GM18520 (cell line): ENCODE measurements at regions not wholly inside any gene's neighbourhood (a gene's known extent, or its start where the extent isn't known, plus 50 kb on each side); places are given as distances from the start of the nearest gene placed in this dataset.
"Not testable (repeated sequence)": the region's sequence is repeated elsewhere in the genome, so short reads cannot be mapped to it uniquely, and the experiment has no call there.

Experiments
- ATAC-seq: cut with Tn5 transposase; IDR thresholded peaks from one replicate; pipeline ENCODE4 v1.9.1; 2021; ENCODE audit not compliant: unreplicated experiment

DNA sequence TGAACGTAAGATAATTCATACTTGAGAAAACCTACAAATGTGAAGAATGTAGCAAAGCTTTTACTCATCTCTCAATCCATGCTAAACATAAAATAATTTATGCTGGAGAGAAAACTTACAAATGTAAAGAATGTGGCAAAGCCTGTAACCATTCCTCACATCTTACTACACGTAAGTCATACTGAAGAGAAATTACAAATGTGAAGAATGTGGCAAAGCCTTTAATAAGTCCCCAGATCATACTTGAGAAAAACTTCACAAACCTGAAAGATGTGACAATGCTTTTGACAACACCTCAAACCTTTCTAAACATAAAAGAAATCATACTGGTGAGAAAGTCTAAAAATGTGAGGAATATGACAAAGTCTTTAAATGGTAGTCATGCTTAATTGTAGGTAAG, 89.4 kb downstream of the ZNF675 start:
- no peak for ATAC-seq

DNA sequence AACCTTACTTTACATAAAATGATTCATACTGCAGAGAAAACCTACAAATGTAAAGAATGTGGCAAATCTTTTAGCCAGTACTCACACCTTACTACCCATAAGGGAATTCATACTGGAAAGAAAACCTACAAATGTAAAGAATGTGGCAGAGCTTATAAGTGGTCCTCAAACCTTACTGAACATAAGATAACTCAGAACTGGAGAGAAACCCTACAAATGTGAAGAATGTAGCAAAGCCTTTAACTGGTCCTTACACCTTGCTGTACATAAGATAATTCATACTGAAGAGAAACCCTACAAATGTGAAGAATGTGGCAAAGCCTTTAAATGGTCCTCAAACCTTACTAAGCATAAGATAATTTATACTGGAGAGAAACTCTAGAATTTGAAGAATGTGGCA, 90.1 kb downstream of the ZNF675 start:
- ATAC-seq, result no peak

DNA sequence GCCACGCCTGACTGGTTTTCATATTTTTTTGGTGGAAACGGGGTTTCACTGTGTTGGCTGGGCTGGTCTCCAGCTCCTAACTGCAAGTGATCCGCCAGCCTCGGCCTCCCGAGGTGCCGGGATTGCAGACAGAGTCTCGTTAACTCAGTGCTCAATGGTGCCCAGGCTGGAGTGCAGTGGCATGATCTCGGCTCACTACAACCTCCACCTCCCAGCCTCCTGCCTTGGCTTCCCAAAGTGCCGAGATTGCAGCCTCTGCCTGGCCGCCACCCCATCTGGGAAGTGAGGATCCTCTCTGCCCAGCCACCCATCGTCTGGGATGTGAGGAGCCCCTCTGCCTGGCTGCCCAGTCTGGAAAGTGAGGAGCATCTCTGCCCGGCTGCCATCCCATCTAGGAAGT, 92.7 kb downstream of the ZNF675 start:
- ATAC-seq, result not testable (repeated sequence)

DNA sequence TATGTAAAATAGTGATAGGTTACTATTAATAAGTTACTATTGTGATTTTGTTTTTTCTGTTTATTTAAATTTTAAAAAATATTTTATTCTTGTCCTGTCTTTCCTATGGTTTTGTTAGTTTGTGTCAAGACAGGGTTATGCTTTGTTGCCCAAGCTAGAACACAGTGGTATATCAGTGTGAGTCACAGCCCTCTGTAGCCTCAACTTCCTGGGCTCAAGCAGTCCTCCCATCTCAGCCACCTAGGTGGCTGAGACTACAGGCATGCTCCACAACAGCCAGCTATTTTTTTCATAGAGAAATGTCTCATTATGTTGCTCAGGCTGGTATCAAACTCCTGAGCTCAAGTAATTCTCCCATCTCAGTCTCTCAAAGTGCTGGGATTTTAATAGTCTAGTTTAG, 99.5 kb downstream of the ZNF675 start:
- ATAC-seq, result no peak

DNA sequence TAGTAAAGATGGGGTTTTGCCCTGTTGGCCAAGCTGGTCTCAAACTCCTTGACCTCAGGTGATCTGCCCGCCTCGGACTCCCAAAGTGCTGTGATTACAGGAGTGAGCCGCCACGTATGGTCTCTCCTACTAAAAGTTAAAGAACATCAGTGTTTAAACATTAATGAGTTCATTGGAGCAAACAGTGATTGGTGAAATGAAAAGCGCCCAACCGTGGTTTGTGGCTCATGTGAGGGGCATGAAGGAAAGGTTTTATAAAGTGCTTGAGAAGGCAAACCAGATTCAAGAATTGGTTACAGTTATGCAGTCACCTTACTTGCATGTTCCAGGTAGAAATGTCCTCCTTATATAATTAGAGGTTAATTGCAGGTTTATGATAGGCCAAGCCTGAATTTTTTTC, 109.5 kb downstream of the ZNF675 start:
- ATAC-seq, result no peak

DNA sequence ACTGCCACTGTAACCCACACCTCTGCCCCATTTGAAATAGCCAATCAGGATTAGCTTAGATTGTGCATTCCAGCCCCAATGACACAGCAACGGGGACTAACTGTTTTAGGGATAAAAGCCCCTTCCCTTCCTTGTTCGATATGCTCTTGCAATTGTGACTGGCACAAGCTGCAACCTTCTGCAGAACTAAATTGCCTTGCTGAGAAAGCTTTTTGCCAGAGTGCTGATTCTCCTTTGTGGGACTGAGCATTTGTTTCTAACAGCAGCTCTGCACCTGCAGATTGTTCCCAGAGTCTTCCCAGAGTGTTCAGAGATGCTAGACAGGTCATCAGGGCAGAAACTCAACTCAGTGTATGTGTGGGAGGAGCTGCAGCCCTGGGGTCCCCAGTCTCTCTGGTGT, 115.8 kb downstream of the ZNF675 start:
- no peak for ATAC-seq

DNA sequence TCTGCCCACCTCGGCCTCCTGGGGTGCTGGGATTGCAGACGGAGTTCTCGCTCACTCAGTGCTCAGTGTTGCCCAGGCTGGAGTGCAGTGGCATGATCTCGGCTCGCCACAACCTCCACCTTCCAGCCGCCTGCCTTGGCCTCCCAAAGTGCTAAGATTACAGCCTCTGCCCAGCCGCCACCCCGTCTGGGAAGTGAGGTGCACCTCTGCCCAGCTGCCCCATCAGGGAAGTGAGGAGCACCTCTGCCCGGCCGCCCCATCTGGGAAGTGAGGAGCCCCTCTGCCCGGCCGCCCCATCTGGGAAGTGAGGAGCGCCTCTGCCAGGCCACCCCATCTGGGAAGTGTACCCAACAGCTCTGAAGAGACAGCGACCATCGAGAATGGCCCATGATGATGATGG, 118.9 kb downstream of the ZNF675 start:
- not testable (repeated sequence) for ATAC-seq

DNA sequence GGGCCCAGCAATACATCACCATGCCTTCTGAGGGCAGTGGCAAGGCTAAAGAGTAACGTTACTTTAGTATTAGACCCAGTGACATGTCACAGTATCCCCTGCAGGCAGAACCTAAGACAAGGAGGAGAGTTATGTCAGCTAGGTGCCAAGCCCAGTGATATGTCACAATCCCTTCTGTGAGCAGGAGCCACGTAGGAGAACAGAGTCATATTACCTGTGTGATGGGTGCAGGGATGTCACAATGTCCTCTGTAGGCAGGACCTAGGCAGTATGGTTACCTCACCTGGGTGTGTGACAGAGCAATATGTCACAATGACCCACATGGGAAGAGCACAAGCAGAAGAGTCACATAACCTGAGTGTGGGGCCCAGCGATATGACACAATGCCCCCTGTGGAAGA, 121.8 kb downstream of the ZNF675 start:
- no peak for ATAC-seq

DNA sequence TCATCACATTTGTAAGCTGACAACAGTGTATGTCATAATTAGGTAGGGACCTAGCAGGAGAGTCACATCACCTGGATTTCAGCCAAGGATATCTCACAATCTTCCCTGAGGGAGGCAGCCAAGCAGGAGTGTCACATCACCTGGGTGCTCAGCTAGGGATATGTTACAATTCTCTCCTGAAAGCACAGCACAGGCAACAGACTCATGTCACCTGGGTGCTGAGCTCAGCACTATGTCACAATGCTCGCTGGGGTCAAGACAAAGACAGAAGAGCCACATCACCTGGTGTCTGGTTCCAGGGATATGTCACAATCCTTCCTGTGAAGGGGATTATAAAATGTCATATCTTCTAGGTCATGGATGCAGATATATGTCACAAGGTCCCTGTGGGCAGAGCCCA, 123.7 kb downstream of the ZNF675 start:
- no peak for ATAC-seq

DNA sequence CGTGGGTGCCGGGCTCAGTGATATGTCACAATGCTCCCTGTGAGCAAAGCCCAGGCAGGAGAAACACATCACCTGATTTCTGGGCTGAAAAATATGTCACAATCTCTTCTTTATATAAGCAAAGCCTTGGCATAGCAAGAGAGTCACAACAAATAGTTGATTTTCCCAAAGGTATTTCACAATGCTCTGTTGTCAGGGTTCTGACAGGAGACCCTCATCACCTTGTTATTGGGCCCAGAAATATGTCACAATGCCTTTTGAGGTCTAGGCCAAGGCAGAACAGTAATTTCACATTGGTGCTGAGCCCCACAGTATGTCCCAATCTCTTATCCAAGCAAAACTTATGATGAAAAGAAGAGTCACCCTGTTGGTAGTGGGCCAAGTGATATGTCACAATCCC, 125.7 kb downstream of the ZNF675 start:
- ATAC-seq, result no peak

DNA sequence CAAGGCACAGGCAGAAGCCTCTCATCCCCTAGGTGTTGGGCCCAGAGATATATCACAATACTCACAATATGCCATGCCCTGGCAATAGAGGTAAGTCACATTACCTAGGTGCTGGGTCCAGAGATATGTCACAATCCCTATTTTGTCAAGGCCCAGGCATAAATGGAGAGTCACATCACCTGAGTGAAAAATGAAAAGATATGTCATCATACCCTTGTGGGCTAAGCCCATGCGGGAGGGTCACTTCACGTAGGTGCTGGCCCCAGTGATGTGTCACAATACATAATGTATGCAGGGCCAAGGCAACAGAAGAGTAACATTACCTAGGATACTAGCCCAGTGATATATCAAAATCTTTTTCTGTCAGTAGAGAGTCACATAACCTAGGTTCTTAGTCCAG, 127.0 kb downstream of the ZNF675 start:
- no peak for ATAC-seq

DNA sequence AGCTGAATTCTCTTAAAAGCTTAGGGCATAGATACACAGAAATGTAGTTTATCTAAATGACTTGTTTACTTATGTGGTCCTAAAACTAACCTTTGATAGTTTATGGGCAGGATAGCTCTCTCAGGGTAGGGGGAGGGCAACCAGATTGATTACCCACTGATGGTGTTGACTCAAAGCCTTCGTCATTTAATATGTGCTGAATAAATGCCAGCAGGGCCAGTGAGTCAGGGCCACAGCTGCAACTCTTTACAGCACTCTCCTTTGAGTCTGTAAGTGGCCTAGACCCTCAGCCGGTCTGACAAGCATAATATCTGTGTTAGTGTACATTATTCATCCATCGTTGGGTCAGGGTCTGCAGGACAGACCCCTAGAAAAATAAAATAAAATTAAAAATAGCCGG, 128.5 kb downstream of the ZNF675 start:
- no peak for ATAC-seq

DNA sequence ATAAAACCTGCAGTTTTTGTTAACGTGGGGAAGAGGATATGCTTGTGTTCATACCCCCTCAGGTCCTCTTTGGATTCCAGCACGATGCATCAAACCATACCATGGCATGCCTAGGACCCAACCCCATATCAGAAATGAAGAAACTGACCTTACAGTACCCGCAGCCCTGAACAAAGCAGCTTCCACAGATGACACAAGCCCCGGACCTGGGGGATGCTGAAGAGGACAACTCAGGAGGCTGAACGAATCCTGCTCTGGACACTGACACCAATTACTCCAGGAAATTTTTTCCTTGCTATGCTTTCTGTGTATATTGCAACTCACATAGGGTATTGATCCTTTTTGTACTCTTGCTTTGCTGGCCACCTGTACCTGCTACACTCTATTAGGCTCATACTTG, 129.6 kb downstream of the ZNF675 start:
- ATAC-seq, result no peak

DNA sequence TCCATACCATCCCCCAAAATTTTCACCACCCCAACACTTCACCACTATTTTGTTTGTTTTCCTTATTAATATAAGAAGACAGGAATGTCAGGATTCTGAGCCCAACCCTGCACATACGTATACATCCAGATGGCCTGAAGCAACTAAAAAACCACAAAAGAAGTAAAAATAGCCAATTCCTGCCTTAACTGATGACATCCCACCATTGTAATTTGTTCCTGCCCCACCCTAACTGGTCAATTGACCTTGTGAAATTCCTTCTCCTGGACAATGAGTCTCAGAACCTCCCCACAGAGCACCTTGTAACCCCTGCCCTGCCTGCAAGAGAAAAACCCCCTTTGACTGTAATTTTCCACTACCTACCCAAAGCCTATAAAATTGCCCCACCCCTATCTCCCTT, 132.5 kb downstream of the ZNF675 start:
- no peak for ATAC-seq

DNA sequence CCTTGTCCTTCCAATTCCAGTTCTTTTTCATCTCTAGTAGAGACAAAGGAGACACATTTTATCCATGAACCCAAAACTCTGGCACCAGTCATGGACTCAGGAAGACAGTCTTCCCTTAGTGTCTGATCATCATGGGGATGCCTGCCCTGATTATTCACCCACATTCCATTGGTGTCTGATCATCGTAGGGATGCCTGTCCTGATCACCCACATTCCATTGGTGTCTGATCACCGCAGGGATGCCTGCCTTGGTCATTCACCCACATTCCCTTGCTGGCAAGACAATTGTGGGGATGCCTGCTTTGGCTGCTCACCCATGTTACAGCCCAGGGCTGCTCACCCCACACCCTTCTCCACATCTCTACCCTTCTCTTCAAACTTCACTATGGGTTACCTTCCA, 136.9 kb downstream of the ZNF675 start:
- not testable (repeated sequence) for ATAC-seq

DNA sequence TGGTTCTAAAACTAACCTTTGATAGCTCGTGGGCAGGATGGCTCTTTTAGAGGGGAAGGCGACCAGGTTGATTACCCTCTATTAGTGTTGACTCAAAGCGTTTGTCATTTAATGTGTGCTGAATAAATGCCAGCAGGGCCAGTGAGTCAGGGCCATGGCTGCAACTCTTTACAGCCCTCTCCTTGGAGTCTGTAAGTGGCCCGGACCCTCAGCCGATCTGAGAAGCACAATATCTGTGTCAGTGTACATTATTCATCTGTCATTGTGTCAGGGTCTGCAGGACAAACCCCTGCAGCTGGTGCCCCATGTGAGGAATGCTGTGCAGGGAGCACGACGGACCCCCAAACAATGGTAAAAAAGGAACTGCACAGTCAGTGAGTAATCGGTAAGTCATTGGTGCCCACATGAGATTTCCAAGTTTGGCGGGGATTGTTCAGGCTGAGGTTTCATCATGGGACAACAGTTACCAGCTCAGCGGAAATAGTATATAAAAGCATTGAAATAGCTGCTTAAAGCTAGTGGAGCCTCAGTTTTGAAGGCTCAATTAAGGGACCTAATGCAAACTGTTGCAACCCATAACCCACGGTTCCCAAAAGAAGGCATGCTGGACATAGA, 139.1 kb downstream of the ZNF675 start:
- ATAC-seq, result no peak

DNA sequence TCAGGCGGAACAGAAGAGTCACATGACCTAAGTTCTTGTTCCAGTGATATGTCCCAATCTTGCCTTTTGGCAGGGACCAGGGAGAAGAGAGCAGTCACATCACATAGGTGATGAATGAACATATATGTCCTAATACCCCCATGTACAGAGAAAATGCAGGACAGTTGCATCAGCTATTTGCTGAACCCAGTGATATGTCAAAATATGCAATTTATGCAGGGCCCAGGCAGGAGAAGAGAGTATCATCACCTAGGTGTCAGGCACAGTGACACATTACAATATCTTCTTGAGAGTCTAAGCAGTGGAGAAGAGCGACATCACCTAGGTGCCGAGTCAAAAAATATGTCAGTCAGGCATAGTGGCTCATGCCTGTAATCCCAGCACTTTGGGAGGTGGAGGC, 139.9 kb downstream of the ZNF675 start:
- no peak for ATAC-seq

DNA sequence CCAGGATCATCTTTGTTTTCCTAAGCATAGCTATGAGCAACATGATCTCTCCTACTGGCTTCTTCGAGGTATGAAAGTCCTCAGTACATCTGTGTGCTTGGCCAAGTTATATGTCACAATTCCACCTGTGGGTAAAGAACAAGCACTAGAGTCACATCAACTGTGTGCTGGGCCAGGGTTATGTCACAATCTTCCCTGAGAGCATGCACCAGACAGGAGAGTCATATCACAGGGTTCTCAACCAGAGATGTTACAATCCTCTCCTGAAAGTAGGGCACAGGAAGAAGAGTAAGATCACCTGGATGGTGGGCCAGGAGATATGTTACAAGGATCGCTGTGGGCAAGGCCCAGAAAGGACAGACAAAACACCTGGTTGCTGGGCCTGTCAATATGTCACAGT, 143.7 kb downstream of the ZNF675 start:
- ATAC-seq, result no peak

DNA sequence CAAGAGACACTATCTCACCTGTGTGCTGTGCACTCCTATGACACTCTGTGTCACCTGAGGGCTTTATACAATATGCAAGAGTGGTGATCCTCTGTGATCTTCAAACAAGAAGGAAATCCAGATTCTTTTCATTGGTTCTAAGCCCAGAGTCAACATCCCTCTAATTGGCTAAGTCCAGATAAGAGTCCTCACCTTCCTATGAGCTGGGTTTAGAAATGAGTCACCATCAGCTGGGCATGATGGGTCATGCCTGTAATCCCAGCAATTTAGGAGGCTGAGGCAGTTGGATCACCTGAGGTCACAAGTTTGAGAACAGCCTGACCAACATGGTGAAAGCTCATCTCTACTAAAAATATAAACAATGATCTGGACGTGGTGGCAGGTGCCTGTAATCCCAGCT, 144.4 kb downstream of the ZNF675 start:
- no peak for ATAC-seq

DNA sequence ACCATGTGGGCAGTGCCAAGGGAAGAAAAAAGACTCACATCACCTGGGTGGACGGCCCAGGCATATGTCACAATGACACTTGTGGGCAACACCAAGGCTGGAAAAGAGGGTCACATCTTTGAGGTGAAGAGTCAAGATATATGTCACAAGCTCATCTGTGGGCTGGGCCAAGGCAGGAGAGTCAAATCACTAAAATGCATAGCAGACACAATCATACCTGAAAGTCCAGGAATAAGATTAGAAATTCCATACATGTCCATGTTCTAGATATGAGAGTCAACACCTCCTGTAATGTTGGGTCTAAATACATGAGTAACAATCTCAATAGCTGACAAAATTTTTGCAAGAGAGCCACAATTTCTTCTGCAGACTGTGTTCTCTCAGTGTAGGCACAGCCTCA, 145.0 kb downstream of the ZNF675 start:
- no peak for ATAC-seq

DNA sequence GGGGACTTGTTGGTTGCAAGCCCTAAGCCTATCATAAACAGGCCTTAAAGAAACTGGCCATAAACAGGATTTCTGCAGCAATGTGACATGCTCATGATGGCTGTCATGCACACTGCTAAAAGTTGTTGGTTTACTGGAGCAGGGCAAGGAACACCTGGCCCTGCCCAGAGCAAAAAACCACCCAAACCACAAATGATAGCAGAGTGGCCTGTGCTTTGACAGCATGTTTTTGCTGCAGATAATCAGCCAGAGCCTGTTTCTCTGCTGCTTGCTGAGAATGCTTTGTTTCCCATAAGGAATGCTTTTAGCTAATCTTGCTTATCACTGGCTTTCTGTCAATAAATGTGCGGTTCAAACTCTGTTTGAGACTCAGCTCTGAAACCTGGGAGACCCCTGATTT, 144.9 kb upstream of the ZNF91 start:
- ATAC-seq, result not testable (repeated sequence)

DNA sequence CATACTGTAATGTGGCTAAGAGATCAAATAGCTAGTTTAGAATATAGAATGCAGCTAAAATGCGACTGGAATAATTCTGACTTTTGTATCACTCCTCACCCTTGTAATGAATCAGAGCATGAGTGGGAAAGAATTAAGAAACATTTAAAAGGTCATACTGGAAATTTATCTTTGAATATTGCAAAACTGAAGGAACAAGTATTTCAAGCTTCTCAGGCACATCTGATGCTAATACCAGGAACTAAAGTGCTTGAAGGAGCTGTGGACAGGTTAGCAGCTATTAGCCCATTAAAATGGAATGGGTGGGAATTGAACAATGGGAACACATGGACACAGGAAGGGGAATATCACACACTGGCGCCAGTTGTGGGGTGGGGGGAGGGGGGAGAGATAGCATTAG, 144.2 kb upstream of the ZNF91 start:
- no peak for ATAC-seq

DNA sequence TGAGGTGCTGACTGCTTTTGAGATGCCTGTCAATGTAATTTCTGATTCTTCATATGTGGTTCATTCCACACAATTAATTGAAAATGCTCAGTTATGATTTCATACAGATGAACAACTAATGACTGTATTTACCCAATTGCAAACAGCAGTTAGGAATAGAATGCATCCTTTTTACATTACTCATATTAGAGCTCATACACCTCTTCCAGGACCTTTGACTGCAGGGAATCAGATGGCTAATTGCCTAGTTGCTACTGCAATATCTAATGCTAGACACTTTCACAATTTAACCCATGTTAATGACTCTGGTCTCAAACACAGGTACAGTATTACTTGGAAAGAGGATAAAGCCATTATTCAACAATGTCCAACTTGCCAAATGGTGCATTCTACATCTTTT, 141.9 kb upstream of the ZNF91 start:
- ATAC-seq, result not testable (repeated sequence)

DNA sequence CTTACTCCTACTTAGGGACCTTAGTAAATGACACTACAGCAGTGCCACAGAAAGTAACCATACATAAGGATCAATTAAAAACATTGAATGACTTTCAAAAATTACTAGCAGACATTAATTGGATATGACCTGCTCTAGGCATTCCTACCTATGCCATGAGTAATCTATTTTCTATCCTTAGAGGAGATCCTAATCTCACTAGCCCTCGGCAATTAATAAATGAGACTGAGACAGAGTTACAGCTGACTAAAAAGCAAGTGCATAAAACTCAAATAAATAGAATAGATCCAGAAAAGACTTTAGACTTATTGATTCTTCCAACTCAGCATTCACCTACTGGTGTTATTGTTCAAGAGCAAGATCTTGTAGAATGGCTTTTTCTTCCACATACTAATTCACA, 141.1 kb upstream of the ZNF91 start:
- ATAC-seq, result not testable (repeated sequence)
